ENCODE measurements at regions not wholly inside any gene's neighbourhood (a gene's known extent, or its start where the extent isn't known, plus 50 kb on each side); places are given as distances from the start of the nearest gene placed in this dataset.

- Histone ChIP-seq H3K4me3 (ENCODE audit: insufficient read depth, low read depth, low read length) (no peak overlapping the region), H3K27ac (ENCODE audit: insufficient read depth, low read depth, low read length, poor library complexity, severe bottlenecking) (no peak overlapping the region), H3K36me3 (ENCODE audit: control insufficient read depth, insufficient read depth, low read length) (no peaks in the 10 kb centered on the region), H3K4me1 (ENCODE audit: control insufficient read depth, insufficient read depth, low read length) (no peaks in the 10 kb centered on the region), H3K9me3 (ENCODE audit: control insufficient read depth, low read length) (no peaks in the 10 kb centered on the region), H3K27me3 (ENCODE audit: control insufficient read depth, insufficient read depth, low read length, poor library complexity, severe bottlenecking) (no peaks in the 10 kb centered on the region)
- 76 to 79% methylated on average over 6 of the region's 6 CpGs for WGBS, 2 experiments
These were observed 120.1 kb upstream of the ACO1 start for GRCh38 chr9:32264170-32264864.

GRCh38 chr9:32265037-32265436, 119.4 kb upstream of the ACO1 start:
- Histone ChIP-seq H3K36me3 (ENCODE audit: control insufficient read depth, insufficient read depth, low read length) (no peaks in the 10 kb centered on the region), H3K4me3 (ENCODE audit: insufficient read depth, low read depth, low read length) (no peak overlapping the region), H3K27ac (ENCODE audit: insufficient read depth, low read depth, low read length, poor library complexity, severe bottlenecking) (no peak overlapping the region), H3K27me3 (ENCODE audit: control insufficient read depth, insufficient read depth, low read length, poor library complexity, severe bottlenecking) (no peaks in the 10 kb centered on the region), H3K9me3 (ENCODE audit: control insufficient read depth, low read length) (no peaks in the 10 kb centered on the region), H3K4me1 (ENCODE audit: control insufficient read depth, insufficient read depth, low read length) (no peaks in the 10 kb centered on the region)
- 89 to 96% methylated on average over 3 of the region's 3 CpGs for WGBS, 2 experiments

- Histone ChIP-seq H3K4me1 (ENCODE audit: control insufficient read depth, insufficient read depth, low read length) (peaks cover 3% of the 10 kb centered on the region), H3K9me3 (ENCODE audit: control insufficient read depth, low read length) (no peaks in the 10 kb centered on the region)
These were observed 105.5 kb upstream of the ACO1 start for GRCh38 chr9:32278991-32279390.

GRCh38 chr9:32289756-32290155, 94.7 kb upstream of the ACO1 start:
- Histone ChIP-seq H3K4me1 (ENCODE audit: control insufficient read depth, insufficient read depth, low read length) (no peaks in the 10 kb centered on the region), H3K27ac (ENCODE audit: insufficient read depth, low read depth, low read length, poor library complexity, severe bottlenecking) (no peak overlapping the region), H3K4me3 (ENCODE audit: insufficient read depth, low read depth, low read length) (no peak overlapping the region), H3K27me3 (ENCODE audit: control insufficient read depth, insufficient read depth, low read length, poor library complexity, severe bottlenecking) (no peaks in the 10 kb centered on the region), H3K36me3 (ENCODE audit: control insufficient read depth, insufficient read depth, low read length) (no peaks in the 10 kb centered on the region), H3K9me3 (ENCODE audit: control insufficient read depth, low read length) (no peaks in the 10 kb centered on the region)
- WGBS, 2 experiments: 92 to 96% methylated on average over 2 to 3 of the region's 3 CpGs

More at GRCh38 chr9:32278991-32279390, 105.5 kb upstream of the ACO1 start:
- Histone ChIP-seq H3K27me3 (ENCODE audit: control insufficient read depth, insufficient read depth, low read length, poor library complexity, severe bottlenecking) (no peaks in the 10 kb centered on the region), H3K36me3 (ENCODE audit: control insufficient read depth, insufficient read depth, low read length) (no peaks in the 10 kb centered on the region), H3K4me3 (ENCODE audit: insufficient read depth, low read depth, low read length) (no peak overlapping the region), H3K27ac (ENCODE audit: insufficient read depth, low read depth, low read length, poor library complexity, severe bottlenecking) (no peak overlapping the region)

GRCh38 chr9:32291370-32291769, 93.1 kb upstream of the ACO1 start:
- H3K27ac ChIP-seq (ENCODE audit: insufficient read depth, low read depth, low read length, poor library complexity, severe bottlenecking): no peak overlapping the region

GRCh38 chr9:32292611-32293010, 91.8 kb upstream of the ACO1 start:
- Histone ChIP-seq H3K36me3 (ENCODE audit: control insufficient read depth, insufficient read depth, low read length) (no peaks in the 10 kb centered on the region), H3K27ac (ENCODE audit: insufficient read depth, low read depth, low read length, poor library complexity, severe bottlenecking) (no peak overlapping the region), H3K4me3 (ENCODE audit: insufficient read depth, low read depth, low read length) (no peak overlapping the region), H3K4me1 (ENCODE audit: control insufficient read depth, insufficient read depth, low read length) (no peaks in the 10 kb centered on the region), H3K27me3 (ENCODE audit: control insufficient read depth, insufficient read depth, low read length, poor library complexity, severe bottlenecking) (no peaks in the 10 kb centered on the region), H3K9me3 (ENCODE audit: control insufficient read depth, low read length) (no peaks in the 10 kb centered on the region)
- WGBS, 2 experiments: 92 to 95% methylated on average over 2 of the region's 2 CpGs

More at GRCh38 chr9:32291370-32291769, 93.1 kb upstream of the ACO1 start:
- H3K4me1 ChIP-seq (ENCODE audit: control insufficient read depth, insufficient read depth, low read length): no peaks in the 10 kb centered on the region
- no peaks in the 10 kb centered on the region for H3K36me3 ChIP-seq (ENCODE audit: control insufficient read depth, insufficient read depth, low read length)
- WGBS, 2 experiments: 94 to 96% methylated on average over 3 of the region's 3 CpGs
- H3K27me3 ChIP-seq (ENCODE audit: control insufficient read depth, insufficient read depth, low read length, poor library complexity, severe bottlenecking): no peaks in the 10 kb centered on the region
- H3K9me3 ChIP-seq (ENCODE audit: control insufficient read depth, low read length): no peaks in the 10 kb centered on the region
- no peak overlapping the region for H3K4me3 ChIP-seq (ENCODE audit: insufficient read depth, low read depth, low read length)

GRCh38 chr9:32293091-32293490, 91.4 kb upstream of the ACO1 start:
- Histone ChIP-seq H3K27ac (ENCODE audit: insufficient read depth, low read depth, low read length, poor library complexity, severe bottlenecking) (no peak overlapping the region), H3K36me3 (ENCODE audit: control insufficient read depth, insufficient read depth, low read length) (no peaks in the 10 kb centered on the region), H3K9me3 (ENCODE audit: control insufficient read depth, low read length) (no peaks in the 10 kb centered on the region), H3K27me3 (ENCODE audit: control insufficient read depth, insufficient read depth, low read length, poor library complexity, severe bottlenecking) (no peaks in the 10 kb centered on the region), H3K4me3 (ENCODE audit: insufficient read depth, low read depth, low read length) (no peak overlapping the region), H3K4me1 (ENCODE audit: control insufficient read depth, insufficient read depth, low read length) (no peaks in the 10 kb centered on the region)
- WGBS, 2 experiments: 89 to 100% methylated on average over 1 of the region's 1 CpG

- no peak overlapping the region for H3K27ac ChIP-seq (ENCODE audit: insufficient read depth, low read depth, low read length, poor library complexity, severe bottlenecking)
- 88 to 89% methylated on average over 2 of the region's 2 CpGs for WGBS, 2 experiments
- no peaks in the 10 kb centered on the region for H3K9me3 ChIP-seq (ENCODE audit: control insufficient read depth, low read length)
- H3K4me1 ChIP-seq (ENCODE audit: control insufficient read depth, insufficient read depth, low read length): no peaks in the 10 kb centered on the region
- H3K27me3 ChIP-seq (ENCODE audit: control insufficient read depth, insufficient read depth, low read length, poor library complexity, severe bottlenecking): no peaks in the 10 kb centered on the region
- H3K36me3 ChIP-seq (ENCODE audit: control insufficient read depth, insufficient read depth, low read length): no peaks in the 10 kb centered on the region
- no peak overlapping the region for H3K4me3 ChIP-seq (ENCODE audit: insufficient read depth, low read depth, low read length)
These were observed 90.3 kb upstream of the ACO1 start for GRCh38 chr9:32294106-32294505.

- Histone ChIP-seq H3K9me3 (ENCODE audit: control insufficient read depth, low read length) (no peaks in the 10 kb centered on the region), H3K36me3 (ENCODE audit: control insufficient read depth, insufficient read depth, low read length) (no peaks in the 10 kb centered on the region), H3K4me3 (ENCODE audit: insufficient read depth, low read depth, low read length) (no peak overlapping the region), H3K27me3 (ENCODE audit: control insufficient read depth, insufficient read depth, low read length, poor library complexity, severe bottlenecking) (no peaks in the 10 kb centered on the region), H3K4me1 (ENCODE audit: control insufficient read depth, insufficient read depth, low read length) (no peaks in the 10 kb centered on the region), H3K27ac (ENCODE audit: insufficient read depth, low read depth, low read length, poor library complexity, severe bottlenecking) (no peak overlapping the region)
- 78 to 80% methylated on average over 1 to 2 of the region's 2 CpGs for WGBS, 2 experiments
These were observed 84.1 kb upstream of the ACO1 start for GRCh38 chr9:32300373-32300772.

GRCh38 chr9:32304495-32304894, 79.9 kb upstream of the ACO1 start:
- Histone ChIP-seq H3K27me3 (ENCODE audit: control insufficient read depth, insufficient read depth, low read length, poor library complexity, severe bottlenecking) (no peaks in the 10 kb centered on the region), H3K27ac (ENCODE audit: insufficient read depth, low read depth, low read length, poor library complexity, severe bottlenecking) (no peak overlapping the region), H3K4me3 (ENCODE audit: insufficient read depth, low read depth, low read length) (no peak overlapping the region), H3K36me3 (ENCODE audit: control insufficient read depth, insufficient read depth, low read length) (no peaks in the 10 kb centered on the region), H3K9me3 (ENCODE audit: control insufficient read depth, low read length) (no peaks in the 10 kb centered on the region), H3K4me1 (ENCODE audit: control insufficient read depth, insufficient read depth, low read length) (no peaks in the 10 kb centered on the region)
- 0% methylated on average over 1 of the region's 1 CpG for WGBS, 2 experiments

GRCh38 chr9:32306006-32306405, 78.4 kb upstream of the ACO1 start:
- Histone ChIP-seq H3K27ac (ENCODE audit: insufficient read depth, low read depth, low read length, poor library complexity, severe bottlenecking) (no peak overlapping the region), H3K9me3 (ENCODE audit: control insufficient read depth, low read length) (no peaks in the 10 kb centered on the region), H3K4me3 (ENCODE audit: insufficient read depth, low read depth, low read length) (no peak overlapping the region), H3K27me3 (ENCODE audit: control insufficient read depth, insufficient read depth, low read length, poor library complexity, severe bottlenecking) (no peaks in the 10 kb centered on the region), H3K4me1 (ENCODE audit: control insufficient read depth, insufficient read depth, low read length) (no peaks in the 10 kb centered on the region), H3K36me3 (ENCODE audit: control insufficient read depth, insufficient read depth, low read length) (no peaks in the 10 kb centered on the region)

Measured in ectodermal cell (in vitro differentiated cells).